ENCODE measurements at regions not wholly inside any gene's neighbourhood (a gene's known extent, or its start where the extent isn't known, plus 50 kb on each side); places are given as distances from the start of the nearest gene placed in this dataset.
A peak's percentile ranks its signal among the peaks of the same experiment; 100 is the strongest.

GRCh38 chr1:114282751-114283403 is 129.2 kb upstream of the SYT6 start:
- no peak overlapping the region for H3K27ac ChIP-seq
- H3K4me3 ChIP-seq = no peak overlapping the region
- DNase-seq = peak; percentile 89 to 92
- H3K27me3 ChIP-seq = no peaks in the 10 kb centered on the region
- no peaks in the 10 kb centered on the region for H3K36me3 ChIP-seq
- intact Hi-C loops (cut with DNase I; ENCODE audit: low total_unique reads) = loop anchor here (5.0 to 10.0 kb wide), 2 partner anchors 306 to 448 kb away; partner anchors contain the start of gene OLFML3
- peak; percentile 81 to 84 for TF ChIP-seq CTCF (IDR thresholded peaks at IDR 0.05)
- H3K9me3 ChIP-seq = no peaks in the 10 kb centered on the region
- no peaks in the 10 kb centered on the region for H3K4me1 ChIP-seq

GRCh38 chr1:114278911-114279310 is 125.2 kb upstream of the SYT6 start:
- intact Hi-C loops (cut with DNase I; ENCODE audit: low total_unique reads) = no loop called here
- Histone ChIP-seq H3K9me3 (no peaks in the 10 kb centered on the region), H3K27me3 (no peaks in the 10 kb centered on the region), H3K27ac (no peak overlapping the region), H3K4me1 (no peaks in the 10 kb centered on the region), H3K36me3 (no peaks in the 10 kb centered on the region), H3K4me3 (no peak overlapping the region)
- no peak for TF ChIP-seq CTCF (IDR thresholded peaks at IDR 0.05)
- no peak for DNase-seq

- DNase-seq = no peak
These were observed 124.8 kb upstream of the SYT6 start for GRCh38 chr1:114278430-114278829.

GRCh38 chr1:114274621-114275317 is 121.1 kb upstream of the SYT6 start:
- TF ChIP-seq CTCF (IDR thresholded peaks at IDR 0.05) = no peak
- H3K4me3 ChIP-seq = no peak overlapping the region
- intact Hi-C loops (cut with DNase I; ENCODE audit: low total_unique reads) = no loop called here
- H3K9me3 ChIP-seq = no peaks in the 10 kb centered on the region
- H3K27me3 ChIP-seq = peaks cover 0 to under 1% of the 10 kb centered on the region in 2 donors
- no peaks in the 10 kb centered on the region for H3K4me1 ChIP-seq
- no peaks in the 10 kb centered on the region for H3K36me3 ChIP-seq
- DNase-seq = no peak
- no peak overlapping the region for H3K27ac ChIP-seq

More at GRCh38 chr1:114278430-114278829, 124.8 kb upstream of the SYT6 start:
- H3K4me3 ChIP-seq = no peak overlapping the region
- H3K9me3 ChIP-seq = no peaks in the 10 kb centered on the region
- no peak for TF ChIP-seq CTCF (IDR thresholded peaks at IDR 0.05)
- H3K4me1 ChIP-seq = no peaks in the 10 kb centered on the region
- H3K27me3 ChIP-seq = no peaks in the 10 kb centered on the region
- H3K36me3 ChIP-seq = no peaks in the 10 kb centered on the region
- intact Hi-C loops (cut with DNase I; ENCODE audit: low total_unique reads) = no loop called here
- no peak overlapping the region for H3K27ac ChIP-seq

GRCh38 chr1:114272593-114272992 is 118.9 kb upstream of the SYT6 start:
- Histone ChIP-seq H3K4me3 (no peak overlapping the region), H3K36me3 (no peaks in the 10 kb centered on the region), H3K27me3 (peaks cover 0 to 7% of the 10 kb centered on the region in 2 donors), H3K27ac (no peak overlapping the region), H3K9me3 (no peaks in the 10 kb centered on the region), H3K4me1 (no peaks in the 10 kb centered on the region)
- intact Hi-C loops (cut with DNase I; ENCODE audit: low total_unique reads) = no loop called here
- DNase-seq = no peak
- no peak for TF ChIP-seq CTCF (IDR thresholded peaks at IDR 0.05)
